ENCODE measurements at regions not wholly inside any gene's neighbourhood (a gene's known extent, or its start where the extent isn't known, plus 50 kb on each side); places are given as distances from the start of the nearest gene placed in this dataset.
A peak's percentile ranks its signal among the peaks of the same experiment; 100 is the strongest.

GRCh38 chr1:82899017-82899416, 1098.3 kb downstream of the ADGRL2 start:
- Histone ChIP-seq H3K4me1 (ENCODE audit: control insufficient read depth in 2 of 3, insufficient read depth in 2 of 3, low read depth in 1 of 3, low read length in 3 of 3) (no peaks in the 10 kb centered on the region), H3K27ac (ENCODE audit: low read depth in 2 of 2, low read length in 2 of 2) (no peak overlapping the region), H3K9ac (ENCODE audit: low read length in 3 of 3) (no peak overlapping the region), H3K9me3 (ENCODE audit: control insufficient read depth in 2 of 3, insufficient read depth in 1 of 3, low read length in 3 of 3) (no peaks in the 10 kb centered on the region), H3K4me3 (ENCODE audit: low read length in 3 of 3) (no peak overlapping the region), H3K36me3 (ENCODE audit: control insufficient read depth in 2 of 3, insufficient read depth in 3 of 3, low read length in 3 of 3) (no peaks in the 10 kb centered on the region), H3K27me3 (ENCODE audit: control insufficient read depth, insufficient read depth, low read length) (no peaks in the 10 kb centered on the region)
- no peak for TF ChIP-seq CTCF (IDR thresholded peaks at IDR 0.05; ENCODE audit: borderline replicate concordance, extremely low read depth, insufficient read depth)
- DNase-seq: no peak
- intact Hi-C loops (cut with DNase I): no loop called here
- no peak for FAIRE-seq

DNA sequence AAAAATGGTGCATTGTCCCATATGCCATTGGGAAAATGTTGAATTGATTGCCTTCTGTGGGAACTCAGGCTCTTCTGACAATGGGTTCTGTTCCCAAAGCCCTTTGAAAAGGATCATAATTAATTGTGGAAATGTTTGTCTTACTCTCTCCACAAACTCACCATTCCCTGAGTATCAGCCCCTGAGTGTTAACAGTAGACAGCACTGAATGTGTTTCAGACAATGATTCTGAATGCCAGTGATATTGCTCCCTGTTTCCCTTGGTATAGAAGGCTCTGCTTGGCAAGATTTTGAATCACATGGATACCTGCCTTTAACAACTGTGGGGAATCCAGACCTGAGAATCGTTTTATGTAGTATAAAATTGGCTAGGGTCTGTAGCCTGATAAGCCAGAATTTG, 1096.8 kb downstream of the ADGRL2 start:
- H3K9me3 ChIP-seq (ENCODE audit: control insufficient read depth in 2 of 3, insufficient read depth in 1 of 3, low read length in 3 of 3): no peaks in the 10 kb centered on the region
- H3K9ac ChIP-seq (ENCODE audit: low read length in 3 of 3): no peak overlapping the region
- H3K27ac ChIP-seq (ENCODE audit: low read depth in 2 of 2, low read length in 2 of 2): no peak overlapping the region
- DNase-seq (no peak), FAIRE-seq (no peak)
- intact Hi-C loops (cut with DNase I): no loop called here
- H3K4me1 ChIP-seq (ENCODE audit: control insufficient read depth in 2 of 3, insufficient read depth in 2 of 3, low read depth in 1 of 3, low read length in 3 of 3): no peaks in the 10 kb centered on the region
- no peaks in the 10 kb centered on the region for H3K27me3 ChIP-seq (ENCODE audit: control insufficient read depth, insufficient read depth, low read length)
- no peak overlapping the region for H3K4me3 ChIP-seq (ENCODE audit: low read length in 3 of 3)
- no peak for TF ChIP-seq CTCF (IDR thresholded peaks at IDR 0.05; ENCODE audit: borderline replicate concordance, extremely low read depth, insufficient read depth)
- H3K36me3 ChIP-seq (ENCODE audit: control insufficient read depth in 2 of 3, insufficient read depth in 3 of 3, low read length in 3 of 3): no peaks in the 10 kb centered on the region

- peak in 1 of 5 donors; percentile 9 for DNase-seq
- intact Hi-C loops (cut with DNase I): no loop called here
- H3K9ac ChIP-seq (ENCODE audit: low read length in 3 of 3): no peak overlapping the region
- TF ChIP-seq CTCF (IDR thresholded peaks at IDR 0.05; ENCODE audit: borderline replicate concordance, extremely low read depth, insufficient read depth): no peak
- H3K9me3 ChIP-seq (ENCODE audit: control insufficient read depth in 2 of 3, insufficient read depth in 1 of 3, low read length in 3 of 3): no peaks in the 10 kb centered on the region
- no peak overlapping the region for H3K4me3 ChIP-seq (ENCODE audit: low read length in 3 of 3)
- no peaks in the 10 kb centered on the region for H3K36me3 ChIP-seq (ENCODE audit: control insufficient read depth in 2 of 3, insufficient read depth in 3 of 3, low read length in 3 of 3)
- no peak overlapping the region for H3K27ac ChIP-seq (ENCODE audit: low read depth in 2 of 2, low read length in 2 of 2)
- no peaks in the 10 kb centered on the region for H3K27me3 ChIP-seq (ENCODE audit: control insufficient read depth, insufficient read depth, low read length)
- FAIRE-seq: no peak
- no peaks in the 10 kb centered on the region for H3K4me1 ChIP-seq (ENCODE audit: control insufficient read depth in 2 of 3, insufficient read depth in 2 of 3, low read depth in 1 of 3, low read length in 3 of 3)
These were observed 1095.3 kb downstream of the ADGRL2 start for GRCh38 chr1:82896036-82896435.

DNA sequence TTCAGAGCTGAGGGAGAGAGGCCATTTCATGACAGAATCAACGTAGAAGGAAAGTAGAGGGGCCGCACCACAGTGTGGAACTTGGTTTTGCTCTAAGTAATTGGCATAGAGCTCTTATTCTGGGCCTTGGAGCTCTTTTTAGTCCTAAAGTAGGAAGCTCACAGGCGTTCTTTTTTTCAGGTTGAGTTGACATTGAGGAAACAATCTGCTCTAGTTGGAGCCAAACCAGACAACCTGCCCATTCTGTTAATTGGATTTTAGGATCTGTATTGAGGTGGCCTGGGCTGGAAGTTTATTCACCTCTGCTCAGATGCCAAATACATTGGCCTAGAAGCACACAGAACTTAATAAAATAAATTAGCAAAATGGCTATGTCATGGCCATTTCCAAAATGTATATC, 1093.9 kb downstream of the ADGRL2 start:
- no peak for FAIRE-seq
- H3K27ac ChIP-seq (ENCODE audit: low read depth in 2 of 2, low read length in 2 of 2): no peak overlapping the region
- intact Hi-C loops (cut with DNase I): no loop called here
- no peaks in the 10 kb centered on the region for H3K4me1 ChIP-seq (ENCODE audit: control insufficient read depth in 2 of 3, insufficient read depth in 2 of 3, low read depth in 1 of 3, low read length in 3 of 3)
- DNase-seq: no peak
- H3K9me3 ChIP-seq (ENCODE audit: control insufficient read depth in 2 of 3, insufficient read depth in 1 of 3, low read length in 3 of 3): no peaks in the 10 kb centered on the region
- H3K36me3 ChIP-seq (ENCODE audit: control insufficient read depth in 2 of 3, insufficient read depth in 3 of 3, low read length in 3 of 3): no peaks in the 10 kb centered on the region
- H3K4me3 ChIP-seq (ENCODE audit: low read length in 3 of 3): no peak overlapping the region
- no peak overlapping the region for H3K9ac ChIP-seq (ENCODE audit: low read length in 3 of 3)
- TF ChIP-seq CTCF (IDR thresholded peaks at IDR 0.05; ENCODE audit: borderline replicate concordance, extremely low read depth, insufficient read depth): no peak
- no peaks in the 10 kb centered on the region for H3K27me3 ChIP-seq (ENCODE audit: control insufficient read depth, insufficient read depth, low read length)
